Thoracic aorta (tissue), 2 donors: ENCODE measurements at regions not wholly inside any gene's neighbourhood (a gene's known extent, or its start where the extent isn't known, plus 50 kb on each side); places are given as distances from the start of the nearest gene placed in this dataset.

Source experiments
- ATAC-seq: fragments of 150-250 bp; one replicate; pipeline ENCODE4 v1.8.0; 2017; ENCODE audit warnings: low read depth; ENCODE audit not compliant: insufficient number of reproducible peaks, low FRiP score
- DNase-seq: peaks from one replicate; pipeline ENCODE4 v3.0.0-alpha.2; 2020; ENCODE audit warnings: low spot score
- H3K27ac ChIP-seq, 2 donors: fragments of 200-600 bp; sonication (generic); 1 replicate in 1 of 2; 2 replicates in 1 of 2; pipeline ENCODE4 v1.5.1; 2016; ENCODE audit warnings: mild to moderate bottlenecking in 2 of 2, moderate library complexity in 2 of 2
- H3K27me3 ChIP-seq: fragments of 200-600 bp; sonication (generic); replicated peaks from 2 replicates; pipeline ENCODE4 v1.6.0; 2016; ENCODE audit warnings: mild to moderate bottlenecking; ENCODE audit not compliant: insufficient read depth
- H3K36me3 ChIP-seq: fragments of 200-600 bp; sonication (generic); one replicate; pipeline ENCODE4 v1.5.1; 2016
- H3K4me1 ChIP-seq, 2 donors: fragments of 200-600 bp; sonication (generic); 1 replicate in 1 of 2; 2 replicates in 1 of 2; pipeline versions ENCODE4 v1.5.1 to v1.6.0; 2016; ENCODE audit warnings: low read depth in 2 of 2, mild to moderate bottlenecking in 1 of 2; ENCODE audit not compliant: control insufficient read depth in 1 of 2
- H3K4me3 ChIP-seq: fragments of 200-600 bp; sonication (generic); 2 replicates; pipeline ENCODE4 v1.5.1; 2016; ENCODE audit warnings: mild to moderate bottlenecking
- H3K9me3 ChIP-seq: fragments of 200-600 bp; sonication (generic); 2 replicates; pipeline ENCODE4 v1.5.1; 2016
- TF ChIP-seq, protein P1 (sequence below): fragments of 200-600 bp; sonication (generic); IDR thresholded peaks from one replicate; pipeline ENCODE4 v1.5.1; 2019; ENCODE audit warnings: antibody characterized with exemption

DNA sequence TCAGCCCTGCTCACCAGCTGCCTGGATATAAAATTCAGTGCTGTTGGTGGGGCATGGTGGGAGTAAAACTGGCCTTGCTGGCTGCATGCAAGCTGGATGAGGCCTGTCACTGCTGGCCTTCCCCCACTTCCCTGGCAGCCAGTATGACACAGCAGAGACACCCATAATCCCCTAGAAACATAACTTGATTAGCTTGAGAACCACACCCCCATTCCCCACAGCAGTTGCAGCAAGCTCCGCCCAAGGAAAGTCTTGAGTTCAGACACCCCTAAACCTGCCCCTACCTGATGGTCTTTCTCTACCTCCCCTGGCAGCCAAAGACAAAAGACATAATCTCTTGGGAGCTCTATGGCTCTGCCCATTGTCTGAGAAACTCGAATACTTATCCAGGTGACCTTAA, 405.1 kb upstream of the NECTIN3 start:
- Histone ChIP-seq H3K4me3 (no peak overlapping the region), H3K27ac (no peak overlapping the region), H3K27me3 (no peaks in the 10 kb centered on the region), H3K4me1 (peaks cover 4 to 7% of the 10 kb centered on the region in 2 donors), H3K36me3 (no peaks in the 10 kb centered on the region), H3K9me3 (peaks cover 4% of the 10 kb centered on the region)
- DNase-seq, result no peak
- ATAC-seq, result no peak
- TF ChIP-seq, protein P1, sequence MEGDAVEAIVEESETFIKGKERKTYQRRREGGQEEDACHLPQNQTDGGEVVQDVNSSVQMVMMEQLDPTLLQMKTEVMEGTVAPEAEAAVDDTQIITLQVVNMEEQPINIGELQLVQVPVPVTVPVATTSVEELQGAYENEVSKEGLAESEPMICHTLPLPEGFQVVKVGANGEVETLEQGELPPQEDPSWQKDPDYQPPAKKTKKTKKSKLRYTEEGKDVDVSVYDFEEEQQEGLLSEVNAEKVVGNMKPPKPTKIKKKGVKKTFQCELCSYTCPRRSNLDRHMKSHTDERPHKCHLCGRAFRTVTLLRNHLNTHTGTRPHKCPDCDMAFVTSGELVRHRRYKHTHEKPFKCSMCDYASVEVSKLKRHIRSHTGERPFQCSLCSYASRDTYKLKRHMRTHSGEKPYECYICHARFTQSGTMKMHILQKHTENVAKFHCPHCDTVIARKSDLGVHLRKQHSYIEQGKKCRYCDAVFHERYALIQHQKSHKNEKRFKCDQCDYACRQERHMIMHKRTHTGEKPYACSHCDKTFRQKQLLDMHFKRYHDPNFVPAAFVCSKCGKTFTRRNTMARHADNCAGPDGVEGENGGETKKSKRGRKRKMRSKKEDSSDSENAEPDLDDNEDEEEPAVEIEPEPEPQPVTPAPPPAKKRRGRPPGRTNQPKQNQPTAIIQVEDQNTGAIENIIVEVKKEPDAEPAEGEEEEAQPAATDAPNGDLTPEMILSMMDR, result no peak

DNA sequence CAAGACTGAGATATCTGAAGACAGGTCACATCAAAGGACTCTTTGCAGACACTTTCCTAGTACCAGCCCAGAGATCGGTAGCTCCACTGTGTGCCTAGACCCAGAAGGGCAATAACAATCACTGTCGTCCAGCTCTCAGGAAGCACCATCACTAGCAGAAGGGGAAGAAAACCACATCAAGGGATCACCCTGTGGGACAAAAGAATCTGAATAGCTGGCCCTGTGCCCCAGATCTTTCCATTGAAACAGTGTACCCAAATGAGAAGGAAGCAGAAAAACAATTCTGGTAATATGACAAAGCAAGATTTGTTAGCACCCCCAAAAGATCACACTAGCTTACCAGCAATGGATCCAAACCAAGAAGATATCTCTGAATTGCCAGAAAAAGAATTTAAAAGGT, 404.4 kb upstream of the NECTIN3 start:
- Histone ChIP-seq H3K36me3 (no peaks in the 10 kb centered on the region), H3K27me3 (no peaks in the 10 kb centered on the region), H3K9me3 (peaks cover 4% of the 10 kb centered on the region), H3K27ac (no peak overlapping the region), H3K4me1 (peaks cover 4 to 7% of the 10 kb centered on the region in 2 donors), H3K4me3 (no peak overlapping the region)
- ATAC-seq (no peak), DNase-seq (no peak)
- TF ChIP-seq, protein P1, result no peak

- peaks cover 4% of the 10 kb centered on the region for H3K9me3 ChIP-seq
- TF ChIP-seq, protein P1, result no peak
- H3K27ac ChIP-seq, result no peak overlapping the region
- no peak overlapping the region for H3K4me3 ChIP-seq
- ATAC-seq (no peak), DNase-seq (no peak)
- no peaks in the 10 kb centered on the region for H3K27me3 ChIP-seq
- H3K36me3 ChIP-seq, result no peaks in the 10 kb centered on the region
- no peaks in the 10 kb centered on the region for H3K4me1 ChIP-seq
Measured at GRCh38 chr3:110670407-110670806, 401.2 kb upstream of the NECTIN3 start.

- H3K9me3 ChIP-seq, result no peaks in the 10 kb centered on the region
- no peaks in the 10 kb centered on the region for H3K27me3 ChIP-seq
- TF ChIP-seq, protein P1, result no peak
- DNase-seq (no peak), ATAC-seq (no peak)
- no peak overlapping the region for H3K4me3 ChIP-seq
- H3K27ac ChIP-seq, result no peak overlapping the region
- no peaks in the 10 kb centered on the region for H3K36me3 ChIP-seq
- no peaks in the 10 kb centered on the region for H3K4me1 ChIP-seq
Measured at GRCh38 chr3:110677506-110677905, 394.1 kb upstream of the NECTIN3 start.

DNA sequence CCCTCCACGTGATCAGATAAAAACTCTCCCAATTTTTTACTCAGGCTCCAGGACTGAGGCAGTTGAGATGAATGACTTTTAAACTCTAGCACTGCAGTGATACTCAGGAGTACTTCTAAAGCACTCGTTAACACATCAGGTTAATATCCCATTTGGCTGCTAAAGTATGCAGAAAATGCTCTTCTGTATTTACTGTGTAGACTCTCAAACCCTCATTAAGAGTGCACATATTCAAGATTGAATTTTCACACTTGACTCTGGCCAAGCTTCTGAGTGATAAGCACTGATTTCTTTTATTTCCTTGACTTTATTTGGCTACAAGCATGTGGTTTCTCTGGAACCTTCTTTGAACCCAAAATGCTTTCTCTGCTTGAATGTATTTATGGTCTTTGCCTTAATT, 392.3 kb upstream of the NECTIN3 start:
- ATAC-seq (no peak), DNase-seq (no peak)
- TF ChIP-seq, protein P1, result no peak
- no peak overlapping the region for H3K27ac ChIP-seq
- no peaks in the 10 kb centered on the region for H3K9me3 ChIP-seq
- H3K36me3 ChIP-seq, result no peaks in the 10 kb centered on the region
- H3K27me3 ChIP-seq, result no peaks in the 10 kb centered on the region
- H3K4me1 ChIP-seq, result no peaks in the 10 kb centered on the region
- H3K4me3 ChIP-seq, result no peak overlapping the region
